Activated CD8-positive, alpha-beta T cell treated with anti-CD3 and anti-CD28 coated beads, Interleukin-2, amount 10 ng/mL, durations not matched to agents 7 days and 5 days (primary cell): ENCODE measurements at regions not wholly inside any gene's neighbourhood (a gene's known extent, or its start where the extent isn't known, plus 50 kb on each side); places are given as distances from the start of the nearest gene placed in this dataset.

Experiments used
- ATAC-seq: fragments of 150-1000 bp; cut with Tn5 transposase; one replicate; pipeline ENCODE4 v1.10.0; 2021; ENCODE audit warnings: moderate library complexity
- CTCF ChIA-PET: fragments of 350-600 bp; sonication (Branson Sonifier 250); formaldehyde crosslinking; loops from one replicate; lab custom pipeline; 2021; ENCODE audit warnings: antibody characterized with exemption; lab: Charles Lee
- POLR2A ChIA-PET: fragments of 350-600 bp; sonication (Branson Sonifier 250); formaldehyde crosslinking; loops from one replicate; lab custom pipeline; 2021; ENCODE audit warnings: antibody characterized with exemption; lab: Charles Lee
- DNase-seq: peaks from one replicate; pipeline ENCODE4 v3.0.0-alpha.2; 2020
- H3K27ac Mint-ChIP-seq: one replicate; pipeline ENCODE4 v1.8.0; 2021; ENCODE audit warnings: mild to moderate bottlenecking, mixed read lengths
- H3K27me3 Mint-ChIP-seq: one replicate; pipeline ENCODE4 v1.8.0; 2021; ENCODE audit warnings: low read depth, mixed read lengths
- H3K36me3 Mint-ChIP-seq: one replicate; pipeline ENCODE4 v1.8.0; 2021; ENCODE audit warnings: low read depth, mixed read lengths
- H3K4me1 Mint-ChIP-seq: one replicate; pipeline ENCODE4 v1.8.0; 2021; ENCODE audit warnings: low read depth, mixed read lengths
- H3K4me3 Mint-ChIP-seq: one replicate; pipeline ENCODE4 v1.8.0; 2021; ENCODE audit warnings: mild to moderate bottlenecking, mixed read lengths
- H3K9me3 Mint-ChIP-seq: one replicate; pipeline ENCODE4 v1.8.0; 2022; ENCODE audit warnings: mixed read lengths; ENCODE audit not compliant: insufficient read depth

GRCh38 chr17:427891-428290, 75.3 kb upstream of the RPH3AL start:
- Mint-ChIP-seq H3K27me3 (peaks cover 2% of the 10 kb centered on the region), H3K27ac (no peak overlapping the region), H3K36me3 (peaks cover 16% of the 10 kb centered on the region), H3K9me3 (peaks cover 3% of the 10 kb centered on the region), H3K4me3 (no peak overlapping the region), H3K4me1 (peaks cover 11% of the 10 kb centered on the region)
- DNase-seq (no peak), ATAC-seq (no peak)
- POLR2A ChIA-PET = interaction anchor here (0.9 kb wide), 1 partner anchor 13 kb away, joined by 6 read pairs; no protein-coding TSS in a partner anchor
- CTCF ChIA-PET = interaction anchor here (2.0 kb wide), 1 partner anchor 15 kb away, joined by 7 read pairs; no protein-coding TSS in a partner anchor

- ChIA-PET POLR2A (interaction anchor here (0.9 kb wide), 1 partner anchor 14 kb away, joined by 6 read pairs; no protein-coding TSS in a partner anchor), CTCF (interaction anchor here (2.0 kb wide), 1 partner anchor 15 kb away, joined by 7 read pairs; no protein-coding TSS in a partner anchor)
- peaks cover 16% of the 10 kb centered on the region for H3K36me3 Mint-ChIP-seq
- no peak overlapping the region for H3K4me3 Mint-ChIP-seq
- peaks cover 2% of the 10 kb centered on the region for H3K27me3 Mint-ChIP-seq
- peaks cover 3% of the 10 kb centered on the region for H3K9me3 Mint-ChIP-seq
- DNase-seq (no peak), ATAC-seq (no peak)
- no peak overlapping the region for H3K27ac Mint-ChIP-seq
- H3K4me1 Mint-ChIP-seq = peaks cover 14% of the 10 kb centered on the region
Observed at GRCh38 chr17:427327-427726, 74.7 kb upstream of the RPH3AL start.

- ChIA-PET CTCF (interaction anchor here (3.1 kb wide), 1 partner anchor 10 kb away, joined by 15 read pairs; no protein-coding TSS in a partner anchor), POLR2A (interaction anchor here (1.2 kb wide), 1 partner anchor 67 kb away, joined by 4 read pairs; no protein-coding TSS in a partner anchor)
- Mint-ChIP-seq H3K36me3 (peaks cover 16% of the 10 kb centered on the region), H3K27me3 (peaks cover 2% of the 10 kb centered on the region), H3K4me1 (peaks cover 58% of the 10 kb centered on the region), H3K9me3 (no peaks in the 10 kb centered on the region), H3K27ac (peak overlapping the region; percentile 27), H3K4me3 (no peak overlapping the region)
- no peak for ATAC-seq
- no peak for DNase-seq
Observed at GRCh38 chr17:422196-422930, 69.8 kb upstream of the RPH3AL start.

GRCh38 chr17:420479-421175, 68.0 kb upstream of the RPH3AL start:
- peaks cover 75% of the 10 kb centered on the region for H3K4me1 Mint-ChIP-seq
- CTCF ChIA-PET = interaction anchor here (2.8 to 3.1 kb wide), 2 partner anchors 9 to 279 kb away, joined by 11 to 15 read pairs; no protein-coding TSS in a partner anchor
- POLR2A ChIA-PET = interaction anchor here (1.2 kb wide), 1 partner anchor 69 kb away, joined by 4 read pairs; no protein-coding TSS in a partner anchor
- no peak for ATAC-seq
- no peaks in the 10 kb centered on the region for H3K9me3 Mint-ChIP-seq
- peak overlapping the region; percentile 18 for H3K27ac Mint-ChIP-seq
- H3K36me3 Mint-ChIP-seq = peaks cover 13% of the 10 kb centered on the region
- DNase-seq = no peak
- no peak overlapping the region for H3K4me3 Mint-ChIP-seq
- peaks cover 2% of the 10 kb centered on the region for H3K27me3 Mint-ChIP-seq

GRCh38 chr17:419073-419735, 66.6 kb upstream of the RPH3AL start:
- Mint-ChIP-seq H3K9me3 (no peaks in the 10 kb centered on the region), H3K27me3 (peaks cover 2% of the 10 kb centered on the region), H3K36me3 (peaks cover 22% of the 10 kb centered on the region), H3K4me1 (peaks cover 89% of the 10 kb centered on the region), H3K4me3 (peak overlapping the region; percentile 49), H3K27ac (peak overlapping the region; percentile 98)
- CTCF ChIA-PET = interaction anchor here (2.8 kb wide), 1 partner anchor 280 kb away, joined by 11 read pairs; no protein-coding TSS in a partner anchor
- ATAC-seq = peak; percentile 46
- DNase-seq = peak; percentile 86
- POLR2A ChIA-PET = interaction anchor here (0.6 to 1.1 kb wide), 4 partner anchors 12 to 363 kb away, joined by 3 to 5 read pairs (median 3); partner anchors contain the start of genes GLOD4 and MRM3

GRCh38 chr17:418421-418751, 65.8 kb upstream of the RPH3AL start:
- Mint-ChIP-seq H3K27me3 (peaks cover 2% of the 10 kb centered on the region), H3K9me3 (no peaks in the 10 kb centered on the region), H3K4me3 (peak overlapping the region; percentile 86), H3K36me3 (peaks cover 26% of the 10 kb centered on the region), H3K4me1 (peaks cover 91% of the 10 kb centered on the region), H3K27ac (peak overlapping the region; percentile 98)
- CTCF ChIA-PET = interaction anchor here (0.9 to 2.8 kb wide), 2 partner anchors 281 to 334 kb away, joined by 3 to 11 read pairs; no protein-coding TSS in a partner anchor
- DNase-seq (peak; percentile 87), ATAC-seq (peak; percentile 72)
- POLR2A ChIA-PET = interaction anchor here (0.6 to 1.0 kb wide), 3 partner anchors 13 to 333 kb away, joined by 3 to 5 read pairs (median 3); no protein-coding TSS in a partner anchor

GRCh38 chr17:417691-418420, 65.2 kb upstream of the RPH3AL start:
- H3K27ac Mint-ChIP-seq = peak overlapping the region; percentile 98
- peak overlapping the region; percentile 86 for H3K4me3 Mint-ChIP-seq
- no peaks in the 10 kb centered on the region for H3K9me3 Mint-ChIP-seq
- POLR2A ChIA-PET = interaction anchor here (1.0 to 2.1 kb wide), 4 partner anchors 72 to 335 kb away, joined by 3 to 9 read pairs (median 4); no protein-coding TSS in a partner anchor
- H3K27me3 Mint-ChIP-seq = no peaks in the 10 kb centered on the region
- CTCF ChIA-PET = interaction anchor here (0.9 to 2.8 kb wide), 3 partner anchors 282 to 335 kb away, joined by 3 to 15 read pairs (median 11); no protein-coding TSS in a partner anchor
- H3K36me3 Mint-ChIP-seq = peaks cover 30% of the 10 kb centered on the region
- H3K4me1 Mint-ChIP-seq = peaks cover 91% of the 10 kb centered on the region
- ATAC-seq (no peak), DNase-seq (no peak)

- Mint-ChIP-seq H3K27me3 (no peaks in the 10 kb centered on the region), H3K4me3 (peak overlapping the region; percentile 86), H3K27ac (peak overlapping the region; percentile 98), H3K9me3 (no peaks in the 10 kb centered on the region), H3K4me1 (peaks cover 91% of the 10 kb centered on the region), H3K36me3 (peaks cover 38% of the 10 kb centered on the region)
- DNase-seq (peak; percentile 82), ATAC-seq (peak; percentile 72)
- CTCF ChIA-PET = interaction anchor here (0.7 to 1.6 kb wide), 5 partner anchors 73 to 580 kb away, joined by 3 to 15 read pairs (median 4); partner anchors contain the start of gene TIMM22
- POLR2A ChIA-PET = interaction anchor here (1.2 to 2.1 kb wide), 4 partner anchors 30 to 336 kb away, joined by 3 to 9 read pairs (median 4); no protein-coding TSS in a partner anchor
Observed at GRCh38 chr17:416293-417206, 63.9 kb upstream of the RPH3AL start.

GRCh38 chr17:413706-414380, 61.2 kb upstream of the RPH3AL start:
- ATAC-seq = no peak
- no peaks in the 10 kb centered on the region for H3K9me3 Mint-ChIP-seq
- no peak for DNase-seq
- peaks cover 48% of the 10 kb centered on the region for H3K36me3 Mint-ChIP-seq
- CTCF ChIA-PET = interaction anchor here (0.7 to 2.5 kb wide), 4 partner anchors 26 to 583 kb away, joined by 3 to 14 read pairs (median 4); partner anchors contain the start of gene TIMM22
- peak overlapping the region; percentile 86 for H3K4me3 Mint-ChIP-seq
- POLR2A ChIA-PET = no interaction called here
- H3K4me1 Mint-ChIP-seq = peaks cover 88% of the 10 kb centered on the region
- H3K27ac Mint-ChIP-seq = peak overlapping the region; percentile 98
- peaks cover 3% of the 10 kb centered on the region for H3K27me3 Mint-ChIP-seq
